LNCAP (cell line): ENCODE measurements at regions not wholly inside any gene's neighbourhood (a gene's known extent, or its start where the extent isn't known, plus 50 kb on each side); places are given as distances from the start of the nearest gene placed in this dataset.

ENCODE experiments used
- CTCF ChIP-seq: fragments of 450-650 bp; IDR thresholded peaks from 2 replicates; pipeline ENCODE4 v1.5.1; 2017; ENCODE audit warnings: mild to moderate bottlenecking

GRCh38 chr18:67896451-67896850 is 379.9 kb upstream of the DSEL start:
- no peak for TF ChIP-seq CTCF

- no peak for TF ChIP-seq CTCF
These were observed 377.4 kb upstream of the DSEL start for GRCh38 chr18:67893916-67894315.

- no peak for TF ChIP-seq CTCF
These were observed 360.4 kb upstream of the DSEL start for GRCh38 chr18:67876871-67877270.

- no peak for TF ChIP-seq CTCF
These were observed 359.4 kb upstream of the DSEL start for GRCh38 chr18:67875944-67876343.

GRCh38 chr18:67875060-67875459 is 358.5 kb upstream of the DSEL start:
- no peak for TF ChIP-seq CTCF

- TF ChIP-seq CTCF, result no peak
These were observed 348.9 kb upstream of the DSEL start for GRCh38 chr18:67865400-67865799.

GRCh38 chr18:67864677-67865340 is 348.3 kb upstream of the DSEL start:
- no peak for TF ChIP-seq CTCF

GRCh38 chr18:67862069-67862468 is 345.5 kb upstream of the DSEL start:
- no peak for TF ChIP-seq CTCF
